GM13976 (cell line): ENCODE measurements at regions not wholly inside any gene's neighbourhood (a gene's known extent, or its start where the extent isn't known, plus 50 kb on each side); places are given as distances from the start of the nearest gene placed in this dataset.
"Not testable (repeated sequence)": the region's sequence is repeated elsewhere in the genome, so short reads cannot be mapped to it uniquely, and the experiment has no call there.

Experiments used
- DNase-seq: peaks from one replicate; pipeline ENCODE4 v3.0.0; 2012; ENCODE audit warnings: low spot score
- CTCF ChIP-seq: IDR thresholded peaks from 2 replicates; pipeline ENCODE4 v1.5.1; 2012; ENCODE audit warnings: borderline replicate concordance, mild to moderate bottlenecking; ENCODE audit not compliant: insufficient read depth; ENCODE audit errors: extremely low read depth, missing control alignments, control extremely low read depth
- in situ Hi-C: fragments of 300-500 bp; cut with MboI; formaldehyde crosslinking; loops from one replicate; pipeline ENCODE4 v1.12.0; 2022; ENCODE audit warnings: low sequenced_read_pairs, mixed read lengths, inconsistent platforms; ENCODE audit not compliant: unreplicated experiment

DNA sequence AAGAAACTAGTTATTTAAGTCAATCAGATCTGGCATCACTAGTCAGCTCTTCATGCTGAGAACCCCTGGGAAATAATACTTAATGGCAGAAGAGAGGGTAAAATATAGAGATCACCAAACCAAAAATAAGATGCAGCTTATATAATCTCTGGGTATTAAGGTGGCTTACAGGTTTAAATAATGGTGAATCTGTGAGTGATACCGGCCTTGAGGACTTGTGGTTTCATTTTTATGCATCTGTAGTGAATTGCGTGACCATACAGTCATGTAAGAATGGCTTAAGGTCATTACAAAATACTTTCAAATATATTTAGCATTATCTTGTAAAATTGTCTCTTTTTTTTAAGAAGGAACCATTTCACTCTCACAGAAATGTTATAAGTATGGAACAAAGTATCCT lies 1192.2 kb downstream of the RPIA start:
- in situ Hi-C loops, DNase-seq: not testable (repeated sequence)

DNA sequence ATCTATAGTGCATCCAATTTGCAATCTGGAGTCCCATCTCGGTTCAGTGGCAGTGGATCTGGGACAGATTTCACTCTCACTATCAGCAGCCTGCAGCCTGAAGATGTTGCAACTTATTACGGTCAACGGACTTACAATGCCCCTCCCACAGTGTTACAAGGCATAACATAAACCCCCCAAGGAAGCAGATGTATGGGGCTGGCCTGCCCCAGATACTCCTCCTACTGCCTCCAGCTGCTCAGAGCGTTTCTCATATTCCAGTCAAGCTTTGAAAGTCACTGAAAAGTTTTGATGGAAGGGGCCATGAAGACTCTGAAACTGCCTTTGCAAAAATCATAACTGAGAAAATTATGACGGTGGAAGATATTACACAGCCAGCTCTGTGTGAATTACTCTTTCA lies 1193.6 kb downstream of the RPIA start:
- in situ Hi-C loops, DNase-seq: not testable (repeated sequence)

DNA sequence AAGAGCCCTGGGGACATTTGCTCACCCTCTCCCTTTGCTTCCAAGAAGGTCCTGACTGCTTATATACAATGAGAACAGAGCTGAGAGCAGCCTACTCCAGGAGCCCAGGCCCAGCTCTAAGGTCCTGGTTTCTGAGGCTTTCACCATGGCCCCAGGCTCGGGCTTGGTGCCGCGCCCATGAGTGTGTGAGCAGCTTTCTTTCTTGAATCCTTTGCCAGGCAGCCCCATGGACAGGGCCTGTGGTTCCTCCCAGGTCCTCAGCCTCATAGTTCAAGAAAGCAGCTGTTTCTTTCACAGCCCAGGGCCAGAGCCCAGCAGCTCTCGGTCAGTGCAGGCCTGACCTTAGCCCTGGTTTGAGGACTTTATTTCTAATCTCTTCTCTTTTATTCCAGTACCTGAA lies 1197.2 kb downstream of the RPIA start:
- DNase-seq, in situ Hi-C loops: not testable (repeated sequence)

GRCh38 chr2:89890185-89890773 lies 1198.8 kb downstream of the RPIA start:
- in situ Hi-C loops, DNase-seq: not testable (repeated sequence)

GRCh38 chr2:89894988-89895387 lies 1203.5 kb downstream of the RPIA start:
- DNase-seq, result not testable (repeated sequence)

DNA sequence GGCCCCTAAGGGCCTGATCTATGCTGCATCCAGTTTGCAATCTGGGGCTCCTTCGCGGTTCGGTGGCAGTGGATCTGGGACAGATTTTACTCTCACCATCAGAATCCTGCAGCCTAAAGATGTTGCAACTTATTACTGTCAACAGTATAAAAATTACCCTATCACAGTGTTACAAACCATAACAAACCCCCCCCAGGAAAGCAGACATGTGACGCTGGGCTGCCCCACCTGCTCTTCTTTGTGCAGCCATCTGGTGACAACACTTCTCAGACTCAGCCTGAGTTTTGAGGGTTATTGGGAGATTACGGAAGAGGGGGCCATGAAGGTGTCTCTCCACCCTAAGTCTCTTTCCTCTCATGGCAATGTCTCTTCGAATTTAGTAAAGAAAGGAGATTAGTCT lies 1204.2 kb downstream of the RPIA start:
- DNase-seq, in situ Hi-C loops: not testable (repeated sequence)

More at GRCh38 chr2:89894988-89895387, 1203.5 kb downstream of the RPIA start:
- in situ Hi-C loops, result not testable (repeated sequence)

DNA sequence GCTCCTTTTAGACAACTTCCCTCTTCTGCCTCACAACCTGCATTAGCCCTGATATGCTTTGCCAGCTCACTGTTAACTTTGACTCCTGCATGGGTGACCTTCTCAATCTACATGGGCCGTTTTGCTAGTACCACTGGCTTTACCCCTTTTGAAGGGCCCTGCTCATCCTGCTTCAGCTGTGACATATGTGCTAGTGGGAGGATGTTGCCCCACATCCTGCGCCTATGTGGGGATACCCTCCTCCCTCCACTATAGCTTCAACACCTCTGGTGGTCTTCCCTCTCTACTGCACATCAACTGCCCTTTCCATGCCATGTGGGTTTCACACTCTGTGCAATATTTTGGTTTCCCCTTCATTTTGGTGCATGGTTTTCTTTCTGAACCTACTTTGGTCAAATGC lies 1235.5 kb downstream of the RPIA start:
- in situ Hi-C loops, DNase-seq: not testable (repeated sequence)

GRCh38 chr2:89935436-89935835 lies 1244.0 kb downstream of the RPIA start:
- in situ Hi-C loops, DNase-seq: not testable (repeated sequence)

- DNase-seq, in situ Hi-C loops: not testable (repeated sequence)
These were observed 1244.5 kb downstream of the RPIA start for GRCh38 chr2:89936011-89936410.

- DNase-seq, in situ Hi-C loops: not testable (repeated sequence)
These were observed 1245.1 kb downstream of the RPIA start for GRCh38 chr2:89936559-89936958.

DNA sequence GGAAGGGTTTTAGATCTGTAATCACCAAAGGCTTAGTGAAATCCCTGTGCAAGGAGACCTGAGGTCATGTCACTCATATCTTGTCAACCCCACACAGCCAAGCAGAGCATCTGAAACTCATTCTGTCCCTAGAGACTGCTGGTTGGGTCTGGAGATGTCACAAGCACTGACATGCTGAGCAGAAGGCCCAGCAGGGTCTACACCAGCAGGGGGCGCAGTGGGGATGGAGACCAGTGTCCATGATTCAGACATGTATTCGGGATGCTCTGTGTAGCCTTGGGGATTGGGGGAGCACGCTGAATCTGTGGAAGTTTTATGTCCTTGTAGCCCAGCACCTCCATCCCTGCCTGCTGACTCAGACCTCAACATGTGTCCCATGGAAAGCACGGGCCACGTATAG lies 1247.3 kb downstream of the RPIA start:
- in situ Hi-C loops, DNase-seq: not testable (repeated sequence)
- TF ChIP-seq CTCF, result peak; percentile 3

GRCh38 chr2:89944267-89944666 lies 1252.8 kb downstream of the RPIA start:
- in situ Hi-C loops, DNase-seq: not testable (repeated sequence)

DNA sequence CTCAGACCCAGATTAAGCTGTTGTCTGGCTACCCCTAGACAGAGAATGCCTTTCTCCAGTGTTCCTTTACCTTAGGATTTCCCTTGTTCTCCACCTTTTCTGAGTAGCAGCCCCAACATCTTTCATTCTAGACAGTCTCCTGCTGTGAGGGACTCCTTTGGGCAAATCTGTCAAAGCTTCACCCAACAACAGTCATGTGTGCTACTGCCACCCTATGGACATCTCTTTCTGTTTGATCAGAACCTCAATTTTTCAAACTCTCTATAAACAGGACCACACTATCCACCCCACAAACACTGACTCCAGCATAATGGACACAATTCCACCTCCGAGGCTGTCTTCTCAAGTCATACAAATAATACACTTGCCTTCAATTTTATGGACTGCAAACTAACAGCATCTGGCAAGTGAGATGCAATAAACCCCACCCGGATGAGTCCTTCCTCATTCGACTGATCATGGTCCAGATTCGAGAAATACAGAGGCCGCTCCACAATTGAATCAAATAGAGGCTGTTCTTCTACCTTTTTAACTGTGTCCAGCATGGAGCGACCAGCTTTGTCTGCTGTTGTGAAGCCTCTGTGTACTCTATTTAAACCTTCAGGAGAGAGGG lies 1253.6 kb downstream of the RPIA start:
- in situ Hi-C loops, DNase-seq: not testable (repeated sequence)

GRCh38 chr2:89947208-89947815 lies 1255.8 kb downstream of the RPIA start:
- DNase-seq, in situ Hi-C loops: not testable (repeated sequence)

- DNase-seq, in situ Hi-C loops: not testable (repeated sequence)
These were observed 1256.6 kb downstream of the RPIA start for GRCh38 chr2:89948102-89948501.

DNA sequence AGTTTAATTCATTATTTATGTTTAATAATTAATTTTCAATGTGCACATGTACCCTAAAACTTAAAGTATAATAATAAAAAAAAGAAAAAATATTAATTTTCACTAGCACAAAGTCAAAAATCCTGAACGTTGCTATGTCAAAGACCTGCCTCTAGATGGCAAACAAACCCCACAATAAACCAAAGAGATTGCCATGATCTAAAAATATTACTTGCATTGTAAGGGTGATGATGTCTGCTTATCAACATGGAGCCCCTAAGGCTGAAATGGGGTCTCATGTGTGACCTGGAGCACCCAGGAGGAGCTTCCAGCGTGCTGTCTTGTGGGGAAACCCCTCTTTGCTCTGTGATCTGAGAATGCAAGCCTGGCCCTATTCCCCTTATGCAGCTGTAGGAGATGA lies 1259.3 kb downstream of the RPIA start:
- in situ Hi-C loops, DNase-seq: not testable (repeated sequence)
